22Rv1 (cell line): ENCODE measurements at regions not wholly inside any gene's neighbourhood (a gene's known extent, or its start where the extent isn't known, plus 50 kb on each side); places are given as distances from the start of the nearest gene placed in this dataset.
"Not testable (repeated sequence)": the region's sequence is repeated elsewhere in the genome, so short reads cannot be mapped to it uniquely, and the experiment has no call there.

Source experiments
- H3K27ac ChIP-seq: fragments of 450-650 bp; 2 replicates; pipeline ENCODE4 v1.5.1; 2017
- ZFX ChIP-seq: fragments of 450-650 bp; IDR thresholded peaks from 2 replicates; pipeline ENCODE4 v1.6.1; 2017; ENCODE audit warnings: antibody characterized with exemption, borderline replicate concordance
- TF ChIP-seq, protein P1 (sequence below): fragments of 450-650 bp; IDR thresholded peaks from 2 replicates; pipeline ENCODE4 v1.5.1; 2017; ENCODE audit warnings: mild to moderate bottlenecking

GRCh38 chr10:36738738-36739431 is 386.5 kb upstream of the ANKRD30A start:
- no peak overlapping the region for H3K27ac ChIP-seq
- TF ChIP-seq ZFX, result no peak
- TF ChIP-seq, protein P1, sequence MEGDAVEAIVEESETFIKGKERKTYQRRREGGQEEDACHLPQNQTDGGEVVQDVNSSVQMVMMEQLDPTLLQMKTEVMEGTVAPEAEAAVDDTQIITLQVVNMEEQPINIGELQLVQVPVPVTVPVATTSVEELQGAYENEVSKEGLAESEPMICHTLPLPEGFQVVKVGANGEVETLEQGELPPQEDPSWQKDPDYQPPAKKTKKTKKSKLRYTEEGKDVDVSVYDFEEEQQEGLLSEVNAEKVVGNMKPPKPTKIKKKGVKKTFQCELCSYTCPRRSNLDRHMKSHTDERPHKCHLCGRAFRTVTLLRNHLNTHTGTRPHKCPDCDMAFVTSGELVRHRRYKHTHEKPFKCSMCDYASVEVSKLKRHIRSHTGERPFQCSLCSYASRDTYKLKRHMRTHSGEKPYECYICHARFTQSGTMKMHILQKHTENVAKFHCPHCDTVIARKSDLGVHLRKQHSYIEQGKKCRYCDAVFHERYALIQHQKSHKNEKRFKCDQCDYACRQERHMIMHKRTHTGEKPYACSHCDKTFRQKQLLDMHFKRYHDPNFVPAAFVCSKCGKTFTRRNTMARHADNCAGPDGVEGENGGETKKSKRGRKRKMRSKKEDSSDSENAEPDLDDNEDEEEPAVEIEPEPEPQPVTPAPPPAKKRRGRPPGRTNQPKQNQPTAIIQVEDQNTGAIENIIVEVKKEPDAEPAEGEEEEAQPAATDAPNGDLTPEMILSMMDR, result no peak

DNA sequence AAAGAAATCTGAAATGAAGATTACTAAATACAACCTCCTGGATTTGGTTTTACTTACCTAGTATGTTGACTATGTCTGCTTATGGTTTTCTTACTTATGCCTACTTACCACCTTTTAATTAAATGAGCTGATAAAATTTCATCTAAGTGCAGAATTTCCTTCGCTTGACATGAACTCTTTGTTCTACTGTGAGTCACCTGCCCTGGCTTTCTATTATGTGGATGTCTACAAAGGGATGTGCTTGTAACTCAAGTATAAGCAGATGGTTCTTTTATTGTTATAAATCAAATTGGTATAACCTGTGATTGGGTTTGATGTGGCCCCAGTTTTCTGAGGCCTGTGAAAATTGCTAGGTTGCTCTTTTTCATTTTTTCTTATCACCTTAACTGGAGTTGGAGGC is 389.1 kb upstream of the ANKRD30A start:
- H3K27ac ChIP-seq, result no peak overlapping the region
- TF ChIP-seq, protein P1, result no peak
- TF ChIP-seq ZFX, result no peak

DNA sequence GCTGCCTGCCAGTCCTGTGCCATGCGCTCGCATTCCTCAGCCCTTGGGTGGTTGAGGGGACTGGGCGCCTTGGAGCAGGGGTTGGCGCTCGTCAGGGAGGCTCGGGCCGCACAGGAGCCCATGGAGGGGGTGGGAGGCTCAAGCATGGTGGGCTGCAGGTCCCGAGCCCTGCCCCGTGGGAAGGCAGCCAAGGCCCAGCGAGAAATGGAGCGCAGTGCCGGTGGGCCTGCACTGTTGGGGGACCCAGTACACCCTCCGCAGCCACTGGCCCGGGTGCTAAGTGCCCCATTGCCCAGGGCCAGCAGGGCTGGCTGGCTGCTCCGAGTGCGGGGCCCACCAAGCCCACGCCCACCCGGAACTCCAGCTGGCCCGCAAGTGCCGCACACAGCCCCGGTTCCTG is 390.8 kb upstream of the ANKRD30A start:
- H3K27ac ChIP-seq, result not testable (repeated sequence)

DNA sequence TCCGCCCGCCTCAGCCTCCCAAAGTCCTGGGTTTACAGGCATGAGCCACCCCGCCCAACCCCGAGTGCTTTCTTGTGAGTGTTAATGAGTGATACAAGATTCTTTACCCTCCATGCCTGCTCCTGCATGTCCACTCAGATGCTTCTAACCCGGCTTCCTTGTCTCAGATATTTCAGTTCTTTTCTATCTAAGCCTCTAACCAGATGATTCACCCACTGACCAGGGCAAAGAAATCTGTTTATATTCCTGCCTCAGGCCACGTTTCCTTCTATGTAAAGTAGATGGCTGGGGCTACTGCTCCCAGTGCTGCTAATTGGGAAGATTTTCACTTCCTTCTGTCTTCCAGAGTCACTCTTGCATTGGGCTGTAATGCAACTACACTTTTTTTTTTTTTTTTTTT is 395.1 kb upstream of the ANKRD30A start:
- no peak for TF ChIP-seq ZFX
- TF ChIP-seq, protein P1, result no peak
- no peak overlapping the region for H3K27ac ChIP-seq

- no peak overlapping the region for H3K27ac ChIP-seq
- TF ChIP-seq, protein P1, result no peak
- no peak for TF ChIP-seq ZFX
These were observed 396.8 kb upstream of the ANKRD30A start for GRCh38 chr10:36728626-36729025.

GRCh38 chr10:36725581-36726520 is 399.5 kb upstream of the ANKRD30A start:
- H3K27ac ChIP-seq, result no peak overlapping the region
- TF ChIP-seq, protein P1, result peak; percentile 44
- no peak for TF ChIP-seq ZFX

- TF ChIP-seq ZFX, result no peak
- TF ChIP-seq, protein P1, result no peak
- H3K27ac ChIP-seq, result no peak overlapping the region
These were observed 402.6 kb upstream of the ANKRD30A start for GRCh38 chr10:36722777-36723176.
